GM12873 (cell line): ENCODE measurements at regions not wholly inside any gene's neighbourhood (a gene's known extent, or its start where the extent isn't known, plus 50 kb on each side); places are given as distances from the start of the nearest gene placed in this dataset.

Source experiments
- CTCF ChIP-seq: IDR thresholded peaks from 2 replicates; pipeline ENCODE4 v1.5.1; 2012; ENCODE audit warnings: low read depth, mild to moderate bottlenecking, moderate library complexity, low read length, control low read depth; ENCODE audit not compliant: insufficient read depth; ENCODE audit errors: missing control alignments

GRCh38 chr16:9035996-9036395 lies 55.4 kb upstream of the HAPSTR1 start:
- TF ChIP-seq CTCF, result no peak

- TF ChIP-seq CTCF, result no peak
Measured at GRCh38 chr16:9039210-9039609, 52.2 kb upstream of the HAPSTR1 start.

- no peak for TF ChIP-seq CTCF
Measured at GRCh38 chr16:9040800-9041412, 50.5 kb upstream of the HAPSTR1 start.
